ENCODE measurements at regions not wholly inside any gene's neighbourhood (a gene's known extent, or its start where the extent isn't known, plus 50 kb on each side); places are given as distances from the start of the nearest gene placed in this dataset.
"Not testable (repeated sequence)": the region's sequence is repeated elsewhere in the genome, so short reads cannot be mapped to it uniquely, and the experiment has no call there.

GRCh38 chrX:78603908-78604307 is 55.2 kb downstream of the RTL3 start:
- DNase-seq: no peak

- DNase-seq: no peak
Observed at GRCh38 chrX:78595901-78596502, 63.1 kb downstream of the RTL3 start.

- no peak for DNase-seq
Observed at GRCh38 chrX:78593701-78594100, 65.4 kb downstream of the RTL3 start.

GRCh38 chrX:78592030-78592429 is 67.1 kb downstream of the RTL3 start:
- DNase-seq: no peak

GRCh38 chrX:78574306-78574705 is 84.8 kb downstream of the RTL3 start:
- no peak for DNase-seq

- no peak for DNase-seq
Observed at GRCh38 chrX:78573630-78574029, 85.5 kb downstream of the RTL3 start.

GRCh38 chrX:78571849-78572248 is 87.3 kb downstream of the RTL3 start:
- DNase-seq: no peak

GRCh38 chrX:78555401-78555980 is 103.6 kb downstream of the RTL3 start:
- DNase-seq: peak in 2 of 4 experiments; percentile 18 to 27

- DNase-seq: not testable (repeated sequence)
Observed at GRCh38 chrX:78552628-78553027, 106.5 kb downstream of the RTL3 start.

- no peak for DNase-seq
Observed at GRCh38 chrX:78548012-78548411, 111.1 kb downstream of the RTL3 start.

GRCh38 chrX:78545233-78545632 is 113.9 kb downstream of the RTL3 start:
- DNase-seq: no peak

GRCh38 chrX:78543281-78543680 is 115.8 kb downstream of the RTL3 start:
- no peak for DNase-seq

GRCh38 chrX:78540171-78540570 is 119.0 kb downstream of the RTL3 start:
- DNase-seq: no peak

- no peak for DNase-seq
Observed at GRCh38 chrX:78534221-78534620, 124.9 kb downstream of the RTL3 start.

GRCh38 chrX:78532363-78532762 is 126.8 kb downstream of the RTL3 start:
- DNase-seq: no peak

GRCh38 chrX:78527818-78528217 is 131.3 kb downstream of the RTL3 start:
- no peak for DNase-seq

- no peak for DNase-seq
Observed at GRCh38 chrX:78527263-78527662, 131.9 kb downstream of the RTL3 start.

- no peak for DNase-seq
Observed at GRCh38 chrX:78522601-78523000, 136.5 kb downstream of the RTL3 start.

GRCh38 chrX:78517124-78517523 is 142.0 kb downstream of the RTL3 start:
- DNase-seq: no peak

- peak in 2 of 4 experiments; percentile 3 to 4 for DNase-seq
Observed at GRCh38 chrX:78514852-78515251, 144.3 kb downstream of the RTL3 start.

GRCh38 chrX:78513971-78514738 is 145.0 kb downstream of the RTL3 start:
- no peak for DNase-seq

GRCh38 chrX:78506248-78506647 is 152.9 kb downstream of the RTL3 start:
- no peak for DNase-seq

GRCh38 chrX:78496483-78496882 is 162.6 kb downstream of the RTL3 start:
- no peak for DNase-seq

- no peak for DNase-seq
Observed at GRCh38 chrX:78493180-78493579, 165.8 kb upstream of the CYSLTR1 start.
